NT2/D1 (cell line): ENCODE measurements at regions not wholly inside any gene's neighbourhood (a gene's known extent, or its start where the extent isn't known, plus 50 kb on each side); places are given as distances from the start of the nearest gene placed in this dataset.

Experiments
- SUZ12 ChIP-seq: IDR thresholded peaks from 2 replicates; pipeline ENCODE4 v1.6.1; 2011; ENCODE audit not compliant: insufficient read length, insufficient read depth; ENCODE audit errors: extremely low read depth
- YY1 ChIP-seq: IDR thresholded peaks from 2 replicates; pipeline ENCODE4 v1.6.1; 2011; ENCODE audit not compliant: insufficient read length, insufficient read depth
- ZNF274 ChIP-seq: IDR thresholded peaks from 2 replicates; pipeline ENCODE4 v1.6.1; 2011; ENCODE audit warnings: mild to moderate bottlenecking, low read depth, low read length

DNA sequence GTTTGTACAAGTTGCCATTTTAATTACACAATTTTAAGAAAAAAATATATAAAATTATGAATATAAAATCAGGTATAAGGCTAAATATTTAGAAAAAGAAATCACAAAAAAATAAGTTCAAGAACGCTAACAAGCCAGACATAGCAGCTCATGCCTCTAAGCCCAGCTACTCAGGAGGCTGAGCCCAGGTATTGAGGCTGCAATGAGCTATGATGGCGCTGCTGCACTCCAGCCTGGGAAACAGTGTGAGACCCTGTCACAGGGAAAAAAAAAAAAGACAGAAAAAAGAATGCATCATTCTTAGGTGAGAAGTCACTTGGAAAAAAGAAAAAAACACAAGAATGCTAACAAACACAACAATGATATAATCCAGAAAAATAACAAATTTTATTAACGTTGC lies 112.3 kb upstream of the PRDX6 start:
- TF ChIP-seq ZNF274 (no peak), SUZ12 (no peak), YY1 (no peak)
